Activated CD8-positive, alpha-beta T cell treated with anti-CD3 and anti-CD28 coated beads for 36 hours (primary cell): ENCODE measurements at regions not wholly inside any gene's neighbourhood (a gene's known extent, or its start where the extent isn't known, plus 50 kb on each side); places are given as distances from the start of the nearest gene placed in this dataset.

Experiments
- ATAC-seq: fragments of 200-7000 bp; cut with Tn5 transposase; one replicate; pipeline ENCODE4 v1.10.0; 2021; ENCODE audit warnings: mild to moderate bottlenecking, moderate library complexity
- CTCF ChIA-PET: fragments of 350-600 bp; sonication (Branson Sonifier 250); formaldehyde crosslinking; loops from one replicate; lab custom pipeline; 2021; ENCODE audit warnings: antibody characterized with exemption; lab: Charles Lee
- POLR2A ChIA-PET: fragments of 350-600 bp; sonication (Branson Sonifier 250); formaldehyde crosslinking; loops from one replicate; lab custom pipeline; 2021; ENCODE audit warnings: antibody characterized with exemption; lab: Charles Lee
- DNase-seq: peaks from one replicate; pipeline ENCODE4 v3.0.0-alpha.2; 2020
- H3K27ac Mint-ChIP-seq: one replicate; pipeline ENCODE4 v1.8.0; 2021; ENCODE audit warnings: mild to moderate bottlenecking, mixed read lengths
- H3K27me3 Mint-ChIP-seq: one replicate; pipeline ENCODE4 v1.8.0; 2021; ENCODE audit warnings: mixed read lengths
- H3K36me3 Mint-ChIP-seq: one replicate; pipeline ENCODE4 v1.8.0; 2021; ENCODE audit warnings: low read depth, mixed read lengths
- H3K4me1 Mint-ChIP-seq: one replicate; pipeline ENCODE4 v1.8.0; 2021; ENCODE audit warnings: low read depth, mixed read lengths
- H3K4me3 Mint-ChIP-seq: one replicate; pipeline ENCODE4 v1.8.0; 2021; ENCODE audit warnings: mild to moderate bottlenecking, moderate library complexity, mixed read lengths
- H3K9me3 Mint-ChIP-seq: one replicate; pipeline ENCODE4 v1.8.0; 2021; ENCODE audit warnings: mixed read lengths
- CTCF ChIP-seq: fragments of 200-600 bp; IDR thresholded peaks from one replicate; pipeline ENCODE4 v1.8.0; 2022; ENCODE audit warnings: antibody characterized with exemption, mild to moderate bottlenecking
- intact Hi-C: fragments of 100-400 bp; cut with micrococcal nuclease; formaldehyde crosslinking; loops from one replicate; pipeline ENCODE4 v1.10.0; 2022

GRCh38 chr14:76925097-76925441 lies 98.9 kb downstream of the LRRC74A start:
- H3K9me3 Mint-ChIP-seq = no peaks in the 10 kb centered on the region
- H3K27ac Mint-ChIP-seq = no peak overlapping the region
- peaks cover 74% of the 10 kb centered on the region for H3K4me1 Mint-ChIP-seq
- no peaks in the 10 kb centered on the region for H3K36me3 Mint-ChIP-seq
- intact Hi-C loops = no loop called here
- DNase-seq (no peak), ATAC-seq (no peak)
- H3K4me3 Mint-ChIP-seq = no peak overlapping the region
- CTCF ChIA-PET = interaction anchor here (0.8 to 2.3 kb wide), 6 partner anchors 9 to 145 kb away, joined by 3 to 11 read pairs (median 4); no protein-coding TSS in a partner anchor
- POLR2A ChIA-PET = interaction anchor here (1.0 to 2.1 kb wide), 3 partner anchors 11 to 104 kb away, joined by 3 to 7 read pairs (median 3); no protein-coding TSS in a partner anchor
- no peak for TF ChIP-seq CTCF
- H3K27me3 Mint-ChIP-seq = no peaks in the 10 kb centered on the region

GRCh38 chr14:76924371-76925096 lies 98.3 kb downstream of the LRRC74A start:
- no peaks in the 10 kb centered on the region for H3K27me3 Mint-ChIP-seq
- no peak for TF ChIP-seq CTCF
- no peaks in the 10 kb centered on the region for H3K36me3 Mint-ChIP-seq
- DNase-seq (peak; percentile 71), ATAC-seq (peak; percentile 23)
- H3K4me1 Mint-ChIP-seq = peaks cover 75% of the 10 kb centered on the region
- POLR2A ChIA-PET = interaction anchor here (0.8 to 2.1 kb wide), 2 partner anchors 12 to 35 kb away, joined by 3 to 7 read pairs; no protein-coding TSS in a partner anchor
- CTCF ChIA-PET = interaction anchor here (0.8 to 2.3 kb wide), 6 partner anchors 8 to 146 kb away, joined by 3 to 11 read pairs (median 4); no protein-coding TSS in a partner anchor
- no peak overlapping the region for H3K4me3 Mint-ChIP-seq
- H3K27ac Mint-ChIP-seq = no peak overlapping the region
- intact Hi-C loops = no loop called here
- no peaks in the 10 kb centered on the region for H3K9me3 Mint-ChIP-seq

GRCh38 chr14:76923431-76924370 lies 97.5 kb downstream of the LRRC74A start:
- intact Hi-C loops = no loop called here
- Mint-ChIP-seq H3K27me3 (no peaks in the 10 kb centered on the region), H3K36me3 (no peaks in the 10 kb centered on the region), H3K4me1 (peaks cover 75% of the 10 kb centered on the region), H3K4me3 (no peak overlapping the region), H3K27ac (no peak overlapping the region), H3K9me3 (no peaks in the 10 kb centered on the region)
- ChIA-PET POLR2A (interaction anchor here (0.7 to 0.8 kb wide), 2 partner anchors 35 to 89 kb away, joined by 3 to 4 read pairs; no protein-coding TSS in a partner anchor), CTCF (interaction anchor here (0.9 to 2.3 kb wide), 5 partner anchors 10 to 147 kb away, joined by 3 to 14 read pairs (median 6); no protein-coding TSS in a partner anchor)
- no peak for TF ChIP-seq CTCF
- no peak for DNase-seq
- ATAC-seq = no peak

DNA sequence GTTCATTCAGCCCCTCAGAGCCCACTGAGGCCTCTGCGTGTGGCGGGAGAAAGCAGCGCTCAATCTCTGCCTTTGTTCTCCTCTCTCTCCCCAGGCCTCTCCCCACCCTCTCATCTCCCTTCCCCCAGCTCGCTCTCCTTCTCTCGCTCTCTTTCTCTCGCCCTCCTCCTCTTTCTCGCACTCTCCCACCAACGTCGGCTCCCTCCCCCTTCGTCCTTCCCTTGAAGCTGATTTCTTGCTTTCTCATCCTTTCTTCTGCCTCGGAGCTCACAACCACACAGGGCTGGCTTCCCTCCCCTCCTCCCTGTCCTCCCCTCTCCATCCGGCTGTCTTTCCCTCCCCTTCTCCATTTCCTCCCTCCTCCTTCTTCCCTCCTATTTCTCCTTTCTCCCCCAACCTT lies 96.4 kb downstream of the LRRC74A start:
- Mint-ChIP-seq H3K4me1 (peaks cover 74% of the 10 kb centered on the region), H3K27ac (peak overlapping the region; percentile 36), H3K36me3 (no peaks in the 10 kb centered on the region), H3K4me3 (no peak overlapping the region), H3K27me3 (no peaks in the 10 kb centered on the region), H3K9me3 (no peaks in the 10 kb centered on the region)
- ChIA-PET POLR2A (interaction anchor here (0.7 kb wide), 1 partner anchor 90 kb away, joined by 4 read pairs; no protein-coding TSS in a partner anchor), CTCF (interaction anchor here (0.5 to 1.9 kb wide), 6 partner anchors 9 to 208 kb away, joined by 3 to 14 read pairs (median 3); no protein-coding TSS in a partner anchor)
- intact Hi-C loops = no loop called here
- ATAC-seq = no peak
- TF ChIP-seq CTCF = no peak
- peak; percentile 32 for DNase-seq
